ENCODE measurements at regions not wholly inside any gene's neighbourhood (a gene's known extent, or its start where the extent isn't known, plus 50 kb on each side); places are given as distances from the start of the nearest gene placed in this dataset.

GRCh38 chr11:122234257-122234656 is 118.2 kb upstream of the BLID start:
- Histone ChIP-seq H3K36me3 (ENCODE audit: control insufficient read depth, insufficient read depth, low read length) (no peaks in the 10 kb centered on the region), H3K4me3 (ENCODE audit: low read length) (no peak overlapping the region), H3K4me1 (ENCODE audit: control insufficient read depth, insufficient read depth, low read length) (peaks cover 5% of the 10 kb centered on the region), H3K9ac (ENCODE audit: low read length) (no peak overlapping the region), H3K27me3 (ENCODE audit: control insufficient read depth, insufficient read depth, low read length) (no peaks in the 10 kb centered on the region), H3K27ac (ENCODE audit: low read depth, low read length) (no peak overlapping the region)

GRCh38 chr11:122232985-122233384 is 117.0 kb upstream of the BLID start:
- Histone ChIP-seq H3K27me3 (ENCODE audit: control insufficient read depth, insufficient read depth, low read length) (no peaks in the 10 kb centered on the region), H3K27ac (ENCODE audit: low read depth, low read length) (no peak overlapping the region), H3K4me3 (ENCODE audit: low read length) (no peak overlapping the region), H3K36me3 (ENCODE audit: control insufficient read depth, insufficient read depth, low read length) (no peaks in the 10 kb centered on the region), H3K9ac (ENCODE audit: low read length) (no peak overlapping the region), H3K4me1 (ENCODE audit: control insufficient read depth, insufficient read depth, low read length) (peaks cover 5% of the 10 kb centered on the region)

GRCh38 chr11:122230385-122230755 is 114.4 kb upstream of the BLID start:
- peaks cover 5% of the 10 kb centered on the region for H3K4me1 ChIP-seq (ENCODE audit: control insufficient read depth, insufficient read depth, low read length)
- no peaks in the 10 kb centered on the region for H3K27me3 ChIP-seq (ENCODE audit: control insufficient read depth, insufficient read depth, low read length)
- no peak overlapping the region for H3K4me3 ChIP-seq (ENCODE audit: low read length)
- H3K27ac ChIP-seq (ENCODE audit: low read depth, low read length), result no peak overlapping the region
- H3K36me3 ChIP-seq (ENCODE audit: control insufficient read depth, insufficient read depth, low read length), result no peaks in the 10 kb centered on the region
- no peak overlapping the region for H3K9ac ChIP-seq (ENCODE audit: low read length)

GRCh38 chr11:122229481-122230384 is 113.7 kb upstream of the BLID start:
- H3K36me3 ChIP-seq (ENCODE audit: control insufficient read depth, insufficient read depth, low read length), result no peaks in the 10 kb centered on the region
- no peak overlapping the region for H3K27ac ChIP-seq (ENCODE audit: low read depth, low read length)
- no peak overlapping the region for H3K9ac ChIP-seq (ENCODE audit: low read length)
- H3K4me1 ChIP-seq (ENCODE audit: control insufficient read depth, insufficient read depth, low read length), result no peaks in the 10 kb centered on the region
- no peak overlapping the region for H3K4me3 ChIP-seq (ENCODE audit: low read length)
- H3K27me3 ChIP-seq (ENCODE audit: control insufficient read depth, insufficient read depth, low read length), result no peaks in the 10 kb centered on the region

DNA sequence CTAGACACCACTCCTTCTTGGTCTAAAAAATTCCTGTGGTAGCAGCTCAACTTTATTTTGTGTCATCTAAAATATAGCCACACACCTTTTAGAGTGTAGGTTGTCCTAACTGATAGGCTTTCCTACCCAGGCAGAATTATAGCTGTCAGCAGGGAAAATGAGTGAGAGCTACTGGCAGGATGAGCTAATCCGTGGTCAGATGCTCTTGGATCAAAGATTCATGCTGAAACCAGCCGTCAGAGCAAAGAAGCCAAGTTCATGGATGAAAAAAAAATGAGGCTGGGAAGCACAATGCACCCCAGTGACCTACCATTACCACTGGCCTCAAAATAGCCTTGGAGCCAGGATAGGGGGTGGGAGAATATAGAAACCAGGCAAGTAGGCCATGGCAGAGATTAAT is 113.1 kb upstream of the BLID start:
- no peaks in the 10 kb centered on the region for H3K36me3 ChIP-seq (ENCODE audit: control insufficient read depth, insufficient read depth, low read length)
- no peaks in the 10 kb centered on the region for H3K4me1 ChIP-seq (ENCODE audit: control insufficient read depth, insufficient read depth, low read length)
- no peak overlapping the region for H3K27ac ChIP-seq (ENCODE audit: low read depth, low read length)
- H3K4me3 ChIP-seq (ENCODE audit: low read length), result no peak overlapping the region
- H3K27me3 ChIP-seq (ENCODE audit: control insufficient read depth, insufficient read depth, low read length), result no peaks in the 10 kb centered on the region
- no peak overlapping the region for H3K9ac ChIP-seq (ENCODE audit: low read length)

GRCh38 chr11:122226810-122227379 is 110.9 kb upstream of the BLID start:
- Histone ChIP-seq H3K9ac (ENCODE audit: low read length) (no peak overlapping the region), H3K4me3 (ENCODE audit: low read length) (no peak overlapping the region), H3K27ac (ENCODE audit: low read depth, low read length) (no peak overlapping the region), H3K27me3 (ENCODE audit: control insufficient read depth, insufficient read depth, low read length) (no peaks in the 10 kb centered on the region), H3K36me3 (ENCODE audit: control insufficient read depth, insufficient read depth, low read length) (no peaks in the 10 kb centered on the region), H3K4me1 (ENCODE audit: control insufficient read depth, insufficient read depth, low read length) (no peaks in the 10 kb centered on the region)

DNA sequence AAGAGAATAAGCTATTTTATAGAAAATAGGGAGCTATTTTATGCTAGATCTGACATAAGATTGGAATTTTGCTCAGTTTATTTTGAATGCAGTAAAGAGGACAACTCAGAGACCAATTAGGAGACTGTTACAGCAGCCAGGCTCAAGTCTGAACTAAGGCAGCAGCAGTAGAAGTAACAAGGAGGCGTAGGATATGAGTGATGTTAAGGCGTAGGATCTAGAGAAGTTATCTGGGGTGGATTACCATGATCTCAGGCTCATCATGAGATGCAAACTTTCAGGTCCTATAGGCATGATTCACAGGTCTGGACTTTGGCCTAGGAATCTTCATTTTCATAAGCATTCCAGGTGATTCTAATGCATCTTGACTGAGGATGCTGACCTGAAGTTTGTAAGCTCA is 108.9 kb upstream of the BLID start:
- Histone ChIP-seq H3K4me1 (ENCODE audit: control insufficient read depth, insufficient read depth, low read length) (no peaks in the 10 kb centered on the region), H3K36me3 (ENCODE audit: control insufficient read depth, insufficient read depth, low read length) (no peaks in the 10 kb centered on the region), H3K27me3 (ENCODE audit: control insufficient read depth, insufficient read depth, low read length) (no peaks in the 10 kb centered on the region), H3K4me3 (ENCODE audit: low read length) (no peak overlapping the region), H3K27ac (ENCODE audit: low read depth, low read length) (no peak overlapping the region), H3K9ac (ENCODE audit: low read length) (no peak overlapping the region)

GRCh38 chr11:122220321-122220720 is 104.3 kb upstream of the BLID start:
- Histone ChIP-seq H3K27me3 (ENCODE audit: control insufficient read depth, insufficient read depth, low read length) (no peaks in the 10 kb centered on the region), H3K4me1 (ENCODE audit: control insufficient read depth, insufficient read depth, low read length) (no peaks in the 10 kb centered on the region), H3K4me3 (ENCODE audit: low read length) (no peak overlapping the region), H3K9ac (ENCODE audit: low read length) (no peak overlapping the region), H3K27ac (ENCODE audit: low read depth, low read length) (no peak overlapping the region), H3K36me3 (ENCODE audit: control insufficient read depth, insufficient read depth, low read length) (no peaks in the 10 kb centered on the region)

DNA sequence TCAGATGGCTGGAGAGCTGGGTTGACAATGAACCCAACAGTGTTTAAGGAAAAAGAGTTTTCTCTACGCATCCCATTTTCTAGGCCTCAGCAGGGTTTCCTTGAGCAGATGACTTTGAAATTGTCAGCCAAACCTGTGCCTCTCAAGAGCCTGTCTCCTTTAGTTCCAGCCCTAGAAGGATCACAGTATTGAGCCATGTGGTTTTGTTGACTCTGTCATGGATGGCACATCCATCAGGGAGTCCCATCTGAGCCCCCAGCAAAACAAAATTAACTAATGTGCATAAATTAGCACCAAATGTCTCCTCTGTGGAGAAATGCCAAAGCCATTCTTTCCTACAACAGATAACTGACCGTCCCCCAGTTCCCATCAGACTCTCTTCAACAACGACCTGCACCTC is 103.8 kb upstream of the BLID start:
- no peak overlapping the region for H3K27ac ChIP-seq (ENCODE audit: low read depth, low read length)
- H3K4me1 ChIP-seq (ENCODE audit: control insufficient read depth, insufficient read depth, low read length), result no peaks in the 10 kb centered on the region
- H3K9ac ChIP-seq (ENCODE audit: low read length), result no peak overlapping the region
- H3K4me3 ChIP-seq (ENCODE audit: low read length), result no peak overlapping the region
- H3K27me3 ChIP-seq (ENCODE audit: control insufficient read depth, insufficient read depth, low read length), result no peaks in the 10 kb centered on the region
- H3K36me3 ChIP-seq (ENCODE audit: control insufficient read depth, insufficient read depth, low read length), result no peaks in the 10 kb centered on the region

- Histone ChIP-seq H3K27ac (ENCODE audit: low read depth, low read length) (no peak overlapping the region), H3K4me3 (ENCODE audit: low read length) (no peak overlapping the region), H3K27me3 (ENCODE audit: control insufficient read depth, insufficient read depth, low read length) (no peaks in the 10 kb centered on the region), H3K9ac (ENCODE audit: low read length) (no peak overlapping the region), H3K36me3 (ENCODE audit: control insufficient read depth, insufficient read depth, low read length) (no peaks in the 10 kb centered on the region), H3K4me1 (ENCODE audit: control insufficient read depth, insufficient read depth, low read length) (no peaks in the 10 kb centered on the region)
Measured at GRCh38 chr11:122215244-122215992, 99.4 kb upstream of the BLID start.

DNA sequence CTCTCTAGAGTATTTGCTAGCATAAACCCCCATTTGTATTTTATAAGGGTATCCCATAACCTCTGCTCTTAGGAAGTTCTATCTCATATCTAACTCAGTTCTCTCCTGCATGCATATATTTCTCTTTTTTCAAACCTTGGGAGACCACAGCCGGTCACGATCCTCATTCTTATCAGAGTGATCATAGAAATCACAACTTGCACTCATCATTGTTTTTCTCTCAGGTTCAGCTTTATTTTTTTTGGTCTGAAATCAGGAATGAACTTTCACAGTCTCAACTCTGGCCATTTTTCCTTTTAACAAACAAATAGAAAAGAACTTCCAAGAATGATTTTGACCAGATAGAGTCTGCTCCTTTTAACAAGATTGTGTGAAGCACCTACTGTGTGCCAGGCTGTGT is 98.6 kb upstream of the BLID start:
- Histone ChIP-seq H3K4me3 (ENCODE audit: low read length) (no peak overlapping the region), H3K36me3 (ENCODE audit: control insufficient read depth, insufficient read depth, low read length) (no peaks in the 10 kb centered on the region), H3K27me3 (ENCODE audit: control insufficient read depth, insufficient read depth, low read length) (no peaks in the 10 kb centered on the region), H3K4me1 (ENCODE audit: control insufficient read depth, insufficient read depth, low read length) (no peaks in the 10 kb centered on the region), H3K9ac (ENCODE audit: low read length) (no peak overlapping the region), H3K27ac (ENCODE audit: low read depth, low read length) (no peak overlapping the region)

GRCh38 chr11:122214080-122214479 is 98.1 kb upstream of the BLID start:
- no peaks in the 10 kb centered on the region for H3K4me1 ChIP-seq (ENCODE audit: control insufficient read depth, insufficient read depth, low read length)
- H3K9ac ChIP-seq (ENCODE audit: low read length), result no peak overlapping the region
- H3K27ac ChIP-seq (ENCODE audit: low read depth, low read length), result no peak overlapping the region

More at GRCh38 chr11:122214080-122214479, 98.1 kb upstream of the BLID start:
- no peak overlapping the region for H3K4me3 ChIP-seq (ENCODE audit: low read length)
- no peaks in the 10 kb centered on the region for H3K36me3 ChIP-seq (ENCODE audit: control insufficient read depth, insufficient read depth, low read length)
- no peaks in the 10 kb centered on the region for H3K27me3 ChIP-seq (ENCODE audit: control insufficient read depth, insufficient read depth, low read length)

All from rectal smooth muscle tissue (tissue), 1 donor.